Suprapubic skin (tissue), 4 donors: ENCODE measurements at regions not wholly inside any gene's neighbourhood (a gene's known extent, or its start where the extent isn't known, plus 50 kb on each side); places are given as distances from the start of the nearest gene placed in this dataset.

Source experiments
- CTCF ChIP-seq, 2 donors: fragments of 200-600 bp in 1 of 2; fragments of 450-650 bp in 1 of 2; sonication (generic) in 1 of 2; IDR thresholded peaks; one replicate each; pipeline ENCODE4 v1.5.1; 2016 to 2019; ENCODE audit warnings: antibody characterized with exemption in 2 of 2, mild to moderate bottlenecking in 1 of 2, moderate library complexity in 1 of 2
- EP300 ChIP-seq: sonication (generic); formaldehyde crosslinking; IDR thresholded peaks from one replicate; pipeline ENCODE4 v1.6.1; 2017; ENCODE audit warnings: antibody characterized with exemption
- POLR2A ChIP-seq, 2 donors: fragments of 450-650 bp; IDR thresholded peaks; one replicate each; pipeline ENCODE4 v1.6.1; 2017; ENCODE audit warnings: antibody characterized with exemption in 2 of 2, mild to moderate bottlenecking in 2 of 2, moderate library complexity in 2 of 2
- POLR2AphosphoS5 ChIP-seq, 3 donors: sonication (generic); formaldehyde crosslinking; IDR thresholded peaks; one replicate each; pipeline ENCODE4 v1.6.1; 2017; ENCODE audit warnings: antibody characterized with exemption in 3 of 3

GRCh38 chr3:101167376-101167775, 153.0 kb downstream of the IMPG2 start:
- TF ChIP-seq POLR2AphosphoS5 (IDR thresholded peaks at IDR 0.05) (no peak), EP300 (no peak), CTCF (IDR thresholded peaks at IDR 0.05) (no peak), POLR2A (IDR thresholded peaks at IDR 0.05) (no peak)
